HCT116 (cell line): ENCODE measurements at regions not wholly inside any gene's neighbourhood (a gene's known extent, or its start where the extent isn't known, plus 50 kb on each side); places are given as distances from the start of the nearest gene placed in this dataset.
"Not testable (repeated sequence)": the region's sequence is repeated elsewhere in the genome, so short reads cannot be mapped to it uniquely, and the experiment has no call there.

ENCODE experiments used
- ATAC-seq: fragments of 200-7000 bp; cut with Tn5 transposase; 2 replicates; pipeline ENCODE4 v1.9.1; 2020; ENCODE audit warnings: mild to moderate bottlenecking, moderate library complexity
- BruUV-seq: library from RNA; stranded (reverse); fragments of 400-500 nt; replicated peaks from 2 replicates; lab custom pipeline; 2021; lab: Mats Ljungman, UMichigan
- CTCF ChIA-PET: fragments of 300-600 bp; sonication (Branson Sonifier 250); formaldehyde crosslinking; loops from one replicate; lab custom pipeline; 2021; ENCODE audit warnings: antibody characterized with exemption; lab: Charles Lee
- POLR2A ChIA-PET: fragments of 300-600, 350-600 bp; sonication (Branson Sonifier 250); formaldehyde crosslinking; loops from one replicate; lab custom pipeline; 2021; ENCODE audit warnings: antibody characterized with exemption; lab: Charles Lee
- RAD21 ChIA-PET, 2 experiments: fragments of 300-600 bp; sonication (Branson Sonifier 250); formaldehyde crosslinking; loops; one replicate each; lab custom pipeline; 2023; ENCODE audit warnings: low total read pairs in 2 of 2; ENCODE audit not compliant: uncharacterized antibody in 2 of 2, unreplicated experiment in 2 of 2, low non-redundant PET in 1 of 2; lab: Charles Lee
- DNase-seq: peaks from one replicate; pipeline ENCODE4 v3.0.0-alpha.2; 2010; ENCODE audit warnings: low read depth, low spot score
- H2AFZ ChIP-seq: fragments of 200-600 bp; shearing (Covaris generic), sonication (generic); 2 replicates; pipeline ENCODE4 v1.6.1; 2017; ENCODE audit warnings: low read depth, mixed run types, mixed read lengths, antibody characterized with exemption, low read length; ENCODE audit not compliant: poor library complexity, severe bottlenecking
- H3K27ac ChIP-seq: 2 replicates; pipeline ENCODE4 v1.5.1; 2012; ENCODE audit warnings: low read depth, low read length
- H3K27me3 ChIP-seq: fragments of 200-600 bp; sonication (generic); 2 replicates; pipeline ENCODE4 v1.6.1; 2016; ENCODE audit warnings: mixed run types, low read length, mixed read lengths; ENCODE audit not compliant: insufficient read depth
- H3K36me3 ChIP-seq, 2 experiments: fragments of 200-500 bp in 1 of 2; fragments of 200-600 bp in 1 of 2; sonication (Bioruptor generic) in 1 of 2; sonication (generic) in 1 of 2; 2 replicates each; pipeline versions ENCODE4 v1.5.1 to v1.6.1; 2014 to 2016; ENCODE audit warnings: low read length in 2 of 2, inconsistent platforms in 1 of 2, mixed read lengths in 1 of 2, mixed run types in 1 of 2; ENCODE audit not compliant: insufficient read depth in 2 of 2, control insufficient read depth in 1 of 2
- H3K4me1 ChIP-seq, 2 experiments: fragments of 200-600 bp in 1 of 2; sonication (generic) in 1 of 2; 2 replicates each; pipeline versions ENCODE4 v1.5.1 to v1.6.1; 2012 to 2017; ENCODE audit warnings: low read length in 2 of 2, inconsistent platforms in 1 of 2, mild to moderate bottlenecking in 1 of 2, mixed read lengths in 1 of 2, mixed run types in 1 of 2, moderate library complexity in 1 of 2; ENCODE audit not compliant: insufficient read depth in 2 of 2, control insufficient read depth in 1 of 2
- H3K4me2 ChIP-seq: fragments of 200-600 bp; sonication (generic); 2 replicates; pipeline ENCODE4 v1.6.1; 2017; ENCODE audit warnings: mixed run types, low read length, mixed read lengths
- H3K4me3 ChIP-seq, 2 experiments: fragments of 200-600 bp in 1 of 2; sonication (generic) in 1 of 2; replicated peaks in 1 of 2; 2 replicates each; pipeline ENCODE4 v1.5.1; 2011 to 2016; ENCODE audit warnings: low read length in 2 of 2, control low read depth in 1 of 2, low read depth in 1 of 2, mild to moderate bottlenecking in 1 of 2, mixed read lengths in 1 of 2, mixed run types in 1 of 2
- H3K79me2 ChIP-seq: fragments of 200-600 bp; sonication (generic); 2 replicates; pipeline ENCODE4 v1.6.1; 2017; ENCODE audit warnings: mild to moderate bottlenecking, mixed run types, low read length, moderate library complexity, mixed read lengths; ENCODE audit not compliant: insufficient read depth
- H3K9ac ChIP-seq: fragments of 200-600 bp; sonication (generic); 2 replicates; pipeline ENCODE4 v1.6.1; 2016; ENCODE audit warnings: low read length, mixed read lengths
- H3K9me2 ChIP-seq: fragments of 200-600 bp; sonication (generic), shearing (Covaris generic); 2 replicates; pipeline ENCODE4 v1.6.1; 2017; ENCODE audit warnings: mixed run types, mild to moderate bottlenecking, moderate library complexity; ENCODE audit not compliant: insufficient read depth
- H3K9me3 ChIP-seq, 2 experiments: fragments of 200-500 bp in 1 of 2; fragments of 200-600 bp in 1 of 2; sonication (Bioruptor generic) in 1 of 2; sonication (generic) in 1 of 2; 2 replicates each; pipeline ENCODE4 v1.6.1; 2014 to 2017; ENCODE audit warnings: low read length in 2 of 2, mixed read lengths in 2 of 2, inconsistent platforms in 1 of 2, low read depth in 1 of 2, mild to moderate bottlenecking in 1 of 2, mixed run types in 1 of 2, moderate library complexity in 1 of 2; ENCODE audit not compliant: control insufficient read depth in 1 of 2, insufficient read depth in 1 of 2
- H4K20me1 ChIP-seq: fragments of 200-600 bp; sonication (generic), shearing (Covaris generic); 2 replicates; pipeline ENCODE4 v1.6.1; 2017; ENCODE audit warnings: mixed run types, mild to moderate bottlenecking, moderate library complexity; ENCODE audit not compliant: insufficient read depth
- EGR1 ChIP-seq: IDR thresholded peaks from 2 replicates; pipeline ENCODE4 v1.6.1; 2012; ENCODE audit warnings: low read depth
- ELF1 ChIP-seq: IDR thresholded peaks from 2 replicates; pipeline ENCODE4 v1.6.1; 2012; ENCODE audit warnings: low read depth, borderline replicate concordance
- MAX ChIP-seq: IDR thresholded peaks from 2 replicates; pipeline ENCODE4 v1.6.1; 2012
- REST ChIP-seq: IDR thresholded peaks from 2 replicates; pipeline ENCODE4 v1.6.1; 2012; ENCODE audit warnings: low read depth
- SP1 ChIP-seq: IDR thresholded peaks from 2 replicates; pipeline ENCODE4 v1.6.1; 2012; ENCODE audit warnings: low read depth
- ZBTB33 ChIP-seq: IDR thresholded peaks from 2 replicates; pipeline ENCODE4 v1.6.1; 2011; ENCODE audit warnings: mild to moderate bottlenecking, low read length, moderate library complexity; ENCODE audit not compliant: insufficient replicate concordance; ENCODE audit errors: extremely low read depth
- ZNF274 ChIP-seq: fragments of 200-500 bp; sonication (Bioruptor generic); IDR thresholded peaks from 2 replicates; pipeline ENCODE4 v1.6.1; 2014; ENCODE audit warnings: mild to moderate bottlenecking, low read depth, low read length, inconsistent platforms
- intact Hi-C: fragments of 100-400 bp; cut with micrococcal nuclease; formaldehyde crosslinking; loops from 2 replicates; pipeline ENCODE4 v1.10.0; 2022

GRCh38 chr7:119288416-119288815 is 984.6 kb upstream of the KCND2 start (continued):
- no peak for TF ChIP-seq REST
- TF ChIP-seq ZBTB33: no peak
- no peak for TF ChIP-seq SP1
- TF ChIP-seq EGR1: no peak
- TF ChIP-seq ZNF274: no peak
- TF ChIP-seq MAX: no peak
- no peak for TF ChIP-seq ELF1

- H3K4me3 ChIP-seq, H2AFZ ChIP-seq, RAD21 ChIA-PET, H3K36me3 ChIP-seq, CTCF ChIA-PET, intact Hi-C loops, POLR2A ChIA-PET, H3K27ac ChIP-seq, ATAC-seq, H3K9ac ChIP-seq, H3K9me2 ChIP-seq, H3K4me2 ChIP-seq, H4K20me1 ChIP-seq, BruUV-seq, H3K27me3 ChIP-seq, H3K79me2 ChIP-seq, H3K9me3 ChIP-seq, DNase-seq, H3K4me1 ChIP-seq: not testable (repeated sequence)
These were observed 972.6 kb upstream of the KCND2 start for GRCh38 chr7:119300341-119300740.
